B cell (primary cell): ENCODE measurements at regions not wholly inside any gene's neighbourhood (a gene's known extent, or its start where the extent isn't known, plus 50 kb on each side); places are given as distances from the start of the nearest gene placed in this dataset.

Experiments used
- ATAC-seq: fragments of 200-7000 bp; cut with Tn5 transposase; one replicate; pipeline ENCODE4 v1.10.0; 2021; ENCODE audit warnings: low read depth, mild to moderate bottlenecking, moderate number of reproducible peaks, moderate library complexity
- CTCF ChIA-PET: fragments of 350-600 bp; sonication (Branson Sonifier 250); formaldehyde crosslinking; loops from one replicate; lab custom pipeline; 2021; ENCODE audit warnings: antibody characterized with exemption, inconsistent platforms; lab: Charles Lee
- POLR2A ChIA-PET: fragments of 350-600 bp; sonication (Branson Sonifier 250); formaldehyde crosslinking; loops from one replicate; lab custom pipeline; 2021; ENCODE audit warnings: antibody characterized with exemption; lab: Charles Lee
- DNase-seq: peaks from one replicate; pipeline ENCODE4 v3.0.0; 2013
- H2AFZ ChIP-seq: 2 replicates; pipeline ENCODE4 v1.6.1; 2012; ENCODE audit warnings: mild to moderate bottlenecking, low read depth, low read length; ENCODE audit not compliant: insufficient read depth, poor library complexity, severe bottlenecking
- H3K27ac ChIP-seq, 2 donors: 1 replicate in 1 of 2; 2 replicates in 1 of 2; pipeline ENCODE4 v1.5.1; 2012 to 2013; ENCODE audit warnings: low read length in 2 of 2, mild to moderate bottlenecking in 2 of 2, moderate library complexity in 1 of 2
- H3K27me3 ChIP-seq, 4 experiments: fragments of 200-600 bp in 1 of 4; sonication (generic) in 1 of 4; replicated peaks in 1 of 4; 1 replicate in 2 of 4; 2 replicates in 2 of 4; pipeline versions ENCODE4 v1.6.1 to v1.7.0; 2013 to 2016; ENCODE audit warnings: low read length in 3 of 4, mild to moderate bottlenecking in 2 of 4, mixed read lengths in 1 of 4, moderate library complexity in 1 of 4; ENCODE audit not compliant: insufficient read depth in 4 of 4, control insufficient read depth in 3 of 4; ENCODE audit errors: control extremely low read depth in 1 of 4
- H3K36me3 ChIP-seq, 2 experiments: replicated peaks in 1 of 2; 1 replicate in 1 of 2; 2 replicates in 1 of 2; pipeline versions ENCODE4 v1.6.1 to v1.7.1; 2013; ENCODE audit warnings: low read length in 1 of 2; ENCODE audit not compliant: insufficient read depth in 2 of 2, control insufficient read depth in 1 of 2; ENCODE audit errors: control extremely low read depth in 1 of 2, extremely low read depth in 1 of 2
- H3K4me1 ChIP-seq, 2 donors: fragments of 200-600 bp in 1 of 2; sonication (generic) in 1 of 2; 1 replicate in 1 of 2; 2 replicates in 1 of 2; pipeline versions ENCODE4 v1.5.1 to v1.6.1; 2013 to 2017; ENCODE audit warnings: low read length in 2 of 2; ENCODE audit not compliant: control insufficient read depth in 2 of 2, insufficient read depth in 2 of 2
- H3K4me2 ChIP-seq: replicated peaks from 2 replicates; pipeline ENCODE3; 2012; ENCODE audit warnings: mild to moderate bottlenecking, low read depth, low read length; ENCODE audit not compliant: poor library complexity, severe bottlenecking
- H3K4me3 ChIP-seq, 5 experiments: fragments of 200-600 bp in 1 of 5; sonication (generic) in 1 of 5; 1 replicate in 3 of 5; 2 replicates in 2 of 5; pipeline versions ENCODE4 v1.5.1 to v1.7.0; 2011 to 2016; ENCODE audit warnings: low read length in 4 of 5, mild to moderate bottlenecking in 4 of 5, low read depth in 2 of 5, control low read depth in 1 of 5, moderate library complexity in 1 of 5; ENCODE audit not compliant: insufficient read depth in 1 of 5; ENCODE audit errors: control extremely low read depth in 1 of 5, extremely low read depth in 1 of 5
- H3K79me2 ChIP-seq: fragments of 200-600 bp; sonication (generic); one replicate; pipeline ENCODE4 v1.6.0; 2016; ENCODE audit warnings: low read length; ENCODE audit not compliant: control insufficient read depth, insufficient read depth
- H3K9ac ChIP-seq: fragments of 200-600 bp; sonication (generic); 2 replicates; pipeline ENCODE4 v1.6.1; 2017; ENCODE audit warnings: mild to moderate bottlenecking, low read length, moderate library complexity
- H3K9me3 ChIP-seq, 3 donors: one replicate each; pipeline versions ENCODE4 v1.6.1 to v1.7.1; 2013; ENCODE audit warnings: low read length in 2 of 3; ENCODE audit not compliant: control insufficient read depth in 2 of 3, insufficient read depth in 1 of 3; ENCODE audit errors: control extremely low read depth in 1 of 3
- H4K20me1 ChIP-seq: 2 replicates; pipeline ENCODE4 v1.6.0; 2012; ENCODE audit warnings: mild to moderate bottlenecking, low read length; ENCODE audit not compliant: insufficient read depth, control insufficient read depth, poor library complexity, severe bottlenecking
- H3K27ac Mint-ChIP-seq: one replicate; pipeline ENCODE4 v1.8.0; 2021; ENCODE audit warnings: mixed read lengths
- H3K27me3 Mint-ChIP-seq: one replicate; pipeline ENCODE4 v1.8.0; 2021; ENCODE audit warnings: mixed read lengths
- H3K4me1 Mint-ChIP-seq: one replicate; pipeline ENCODE4 v1.8.0; 2021; ENCODE audit warnings: mixed read lengths
- H3K4me3 Mint-ChIP-seq: one replicate; pipeline ENCODE4 v1.8.0; 2021; ENCODE audit warnings: mixed read lengths
- H3K9me3 Mint-ChIP-seq: one replicate; pipeline ENCODE4 v1.8.0; 2022; ENCODE audit warnings: mixed read lengths; ENCODE audit not compliant: insufficient read depth
- EZH2 ChIP-seq: IDR thresholded peaks from 2 replicates; pipeline ENCODE4 v1.6.1; 2012; ENCODE audit warnings: borderline replicate concordance, low read depth, mild to moderate bottlenecking, moderate library complexity, low read length; ENCODE audit not compliant: insufficient read depth, poor library complexity, severe bottlenecking
- WGBS: methylation state at CpG from one replicate; pipeline ENCODE4 v1.1.5; 2013; ENCODE audit warnings: missing lambda C conversion rate; ENCODE audit not compliant: insufficient coverage; 5-methylcytosine and 5-hydroxymethylcytosine counted together
- intact Hi-C: fragments of 100-400 bp; cut with micrococcal nuclease; formaldehyde crosslinking; loops from one replicate; pipeline ENCODE4 v1.10.0; 2022
- TF ChIP-seq, protein P1 (sequence below): fragments of 200-600 bp; IDR thresholded peaks from one replicate; pipeline ENCODE4 v1.8.0; 2022; ENCODE audit warnings: antibody characterized with exemption, mild to moderate bottlenecking

DNA sequence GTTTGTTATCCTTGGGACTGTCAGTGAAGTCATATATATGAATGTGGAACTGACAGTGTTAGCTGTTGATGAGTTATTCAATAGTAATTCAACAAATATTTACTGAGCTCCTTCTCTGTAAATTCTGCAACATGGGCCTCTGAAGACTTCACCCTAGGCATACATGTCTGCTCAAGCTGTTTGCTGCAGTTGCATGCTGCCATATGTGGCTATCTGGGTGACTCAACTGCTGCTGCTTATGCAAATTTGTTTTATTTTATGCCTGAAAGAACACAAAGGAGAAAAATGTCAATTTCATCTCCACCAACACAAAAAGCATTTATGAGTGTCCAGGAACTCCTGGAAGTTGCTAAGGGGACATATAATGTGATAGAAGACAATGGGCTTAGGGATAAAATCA, 417.6 kb downstream of the AASDHPPT start:
- POLR2A ChIA-PET: no interaction called here

DNA sequence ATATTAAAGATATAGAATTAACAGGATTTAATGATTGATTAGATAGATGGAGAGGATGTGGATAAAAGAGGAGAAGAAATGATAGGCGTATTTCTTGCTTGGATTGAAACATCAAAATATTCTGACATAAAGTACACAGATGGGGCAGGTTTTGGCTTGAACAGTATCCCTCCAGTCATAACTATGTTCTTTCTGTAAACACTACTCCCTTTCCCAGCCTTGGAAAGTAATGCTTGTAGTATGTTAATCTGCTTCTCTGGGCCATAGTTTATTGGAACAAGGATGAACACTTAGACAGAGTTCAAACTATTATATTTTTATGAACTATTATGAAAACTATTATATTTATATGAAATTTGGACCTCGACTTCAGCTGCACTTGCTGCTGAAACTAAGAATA, 419.2 kb downstream of the AASDHPPT start:
- ChIA-PET CTCF (no interaction called here), POLR2A (no interaction called here)
- Histone ChIP-seq H3K9me3 (no peaks in the 10 kb centered on the region), H3K27ac (no peak overlapping the region), H3K9ac (no peak overlapping the region), H3K79me2 (no peaks in the 10 kb centered on the region), H2AFZ (no peak overlapping the region), H3K36me3 (no peaks in the 10 kb centered on the region), H3K4me3 (no peak overlapping the region), H3K27me3 (no peaks in the 10 kb centered on the region), H3K4me2 (no peak overlapping the region), H4K20me1 (no peaks in the 10 kb centered on the region), H3K4me1 (no peaks in the 10 kb centered on the region)
- ATAC-seq: no peak
- H3K9me3 Mint-ChIP-seq: no peaks in the 10 kb centered on the region
- no peak for DNase-seq
- H3K4me3 Mint-ChIP-seq: no peak overlapping the region
- intact Hi-C loops: no loop called here
- H3K4me1 Mint-ChIP-seq: no peaks in the 10 kb centered on the region
- H3K27ac Mint-ChIP-seq: no peak overlapping the region
- H3K27me3 Mint-ChIP-seq: no peaks in the 10 kb centered on the region
- TF ChIP-seq, protein P1, sequence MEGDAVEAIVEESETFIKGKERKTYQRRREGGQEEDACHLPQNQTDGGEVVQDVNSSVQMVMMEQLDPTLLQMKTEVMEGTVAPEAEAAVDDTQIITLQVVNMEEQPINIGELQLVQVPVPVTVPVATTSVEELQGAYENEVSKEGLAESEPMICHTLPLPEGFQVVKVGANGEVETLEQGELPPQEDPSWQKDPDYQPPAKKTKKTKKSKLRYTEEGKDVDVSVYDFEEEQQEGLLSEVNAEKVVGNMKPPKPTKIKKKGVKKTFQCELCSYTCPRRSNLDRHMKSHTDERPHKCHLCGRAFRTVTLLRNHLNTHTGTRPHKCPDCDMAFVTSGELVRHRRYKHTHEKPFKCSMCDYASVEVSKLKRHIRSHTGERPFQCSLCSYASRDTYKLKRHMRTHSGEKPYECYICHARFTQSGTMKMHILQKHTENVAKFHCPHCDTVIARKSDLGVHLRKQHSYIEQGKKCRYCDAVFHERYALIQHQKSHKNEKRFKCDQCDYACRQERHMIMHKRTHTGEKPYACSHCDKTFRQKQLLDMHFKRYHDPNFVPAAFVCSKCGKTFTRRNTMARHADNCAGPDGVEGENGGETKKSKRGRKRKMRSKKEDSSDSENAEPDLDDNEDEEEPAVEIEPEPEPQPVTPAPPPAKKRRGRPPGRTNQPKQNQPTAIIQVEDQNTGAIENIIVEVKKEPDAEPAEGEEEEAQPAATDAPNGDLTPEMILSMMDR: no peak
- TF ChIP-seq EZH2: no peak
- no CpG with 5 or more reads among the region's 2 CpGs for WGBS

More for the DNA sequence above, 417.6 kb downstream of the AASDHPPT start:
- Histone ChIP-seq H3K9ac (no peak overlapping the region), H3K36me3 (no peaks in the 10 kb centered on the region), H2AFZ (no peak overlapping the region), H3K27ac (no peak overlapping the region), H3K4me3 (no peak overlapping the region), H4K20me1 (no peaks in the 10 kb centered on the region), H3K79me2 (no peaks in the 10 kb centered on the region), H3K4me1 (no peaks in the 10 kb centered on the region), H3K27me3 (no peaks in the 10 kb centered on the region), H3K9me3 (no peaks in the 10 kb centered on the region), H3K4me2 (no peak overlapping the region)
- intact Hi-C loops: no loop called here
- CTCF ChIA-PET: no interaction called here
- no peak for ATAC-seq
- TF ChIP-seq, protein P1: no peak
- no peak for TF ChIP-seq EZH2
- DNase-seq: no peak
- Mint-ChIP-seq H3K4me1 (no peaks in the 10 kb centered on the region), H3K27me3 (no peaks in the 10 kb centered on the region), H3K27ac (no peak overlapping the region), H3K4me3 (no peak overlapping the region), H3K9me3 (no peaks in the 10 kb centered on the region)
